HCT116 (cell line): ENCODE measurements at regions not wholly inside any gene's neighbourhood (a gene's known extent, or its start where the extent isn't known, plus 50 kb on each side); places are given as distances from the start of the nearest gene placed in this dataset.

Experiments used
- CTCF ChIP-seq, 3 experiments: fragments of 200-600 bp in 1 of 3; sonication (generic) in 1 of 3; IDR thresholded peaks in 2 of 3; conservative IDR thresholded peaks in 1 of 3; 2 replicates each; pipeline ENCODE4 v1.5.1; 2012 to 2017; ENCODE audit warnings: low read depth in 2 of 3, low read length in 2 of 3, antibody characterized with exemption in 1 of 3, borderline replicate concordance in 1 of 3, control low read depth in 1 of 3, mild to moderate bottlenecking in 1 of 3, mixed read lengths in 1 of 3, mixed run types in 1 of 3, moderate library complexity in 1 of 3; ENCODE audit not compliant: insufficient read depth in 1 of 3
- ELF1 ChIP-seq: IDR thresholded peaks from 2 replicates; pipeline ENCODE4 v1.6.1; 2012; ENCODE audit warnings: low read depth, borderline replicate concordance
- EZH2 ChIP-seq: fragments of 200-600 bp; sonication (generic); IDR thresholded peaks from 2 replicates; pipeline ENCODE4 v1.6.1; 2017; ENCODE audit warnings: antibody characterized with exemption, mixed run types
- EZH2phosphoT487 ChIP-seq: fragments of 200-600 bp; IDR thresholded peaks from 2 replicates; pipeline ENCODE4 v1.6.1; 2018; ENCODE audit warnings: antibody characterized with exemption, borderline replicate concordance
- JUND ChIP-seq: IDR thresholded peaks from 2 replicates; pipeline ENCODE4 v1.6.1; 2012
- MAX ChIP-seq: IDR thresholded peaks from 2 replicates; pipeline ENCODE4 v1.6.1; 2012
- POLR2A ChIP-seq: IDR thresholded peaks from 2 replicates; pipeline ENCODE4 v1.7.0; 2011; ENCODE audit warnings: borderline replicate concordance; ENCODE audit not compliant: insufficient read depth, insufficient read length; ENCODE audit errors: extremely low read depth
- POLR2AphosphoS5 ChIP-seq: IDR thresholded peaks from 2 replicates; pipeline ENCODE4 v1.6.1; 2011; ENCODE audit warnings: mild to moderate bottlenecking, low read depth, low read length, moderate library complexity
- RAD21 ChIP-seq: IDR thresholded peaks from 2 replicates; pipeline ENCODE4 v1.6.1; 2012; ENCODE audit warnings: low read depth, mild to moderate bottlenecking
- SP1 ChIP-seq: IDR thresholded peaks from 2 replicates; pipeline ENCODE4 v1.6.1; 2012; ENCODE audit warnings: low read depth
- ZFX ChIP-seq: fragments of 450-650 bp; IDR thresholded peaks from 2 replicates; pipeline ENCODE4 v1.6.1; 2017

DNA sequence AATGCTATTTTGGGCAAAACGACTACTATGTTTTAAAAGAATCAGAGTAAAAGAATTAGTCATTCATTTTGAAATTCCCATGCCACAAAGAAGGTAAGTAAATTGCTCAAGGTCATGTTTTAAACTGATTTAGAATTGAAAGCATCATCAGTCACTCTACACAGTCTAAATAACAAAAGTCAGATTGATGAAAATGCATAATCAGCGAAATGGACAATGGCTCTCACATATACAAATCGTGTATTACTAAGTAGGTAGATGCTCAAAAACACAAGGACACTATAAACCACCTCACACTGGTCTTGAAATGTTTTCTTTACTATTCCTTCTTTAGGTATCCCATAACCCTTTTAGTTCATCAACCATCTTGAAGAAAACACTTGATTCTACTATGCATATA lies 135.4 kb downstream of the OPN5 start:
- TF ChIP-seq POLR2AphosphoS5 (no peak), MAX (no peak), CTCF (IDR thresholded peaks at IDR 0.05 in 2 of 3, conservative IDR thresholded peaks at IDR 0.05 in 1 of 3; ENCODE audit: borderline replicate concordance in 1 of 3, insufficient read depth in 1 of 3, low read depth in 2 of 3, low read length in 2 of 3) (no peak), POLR2A (no peak), EZH2 (no peak), RAD21 (no peak), SP1 (no peak), JUND (no peak), ZFX (no peak), EZH2phosphoT487 (no peak), ELF1 (no peak)
